ENCODE measurements at regions not wholly inside any gene's neighbourhood (a gene's known extent, or its start where the extent isn't known, plus 50 kb on each side); places are given as distances from the start of the nearest gene placed in this dataset.

- TF ChIP-seq SPI1 (IDR thresholded peaks at IDR 0.05; ENCODE audit: borderline replicate concordance, low read depth) (no peak), GABPA (IDR thresholded peaks at IDR 0.05; ENCODE audit: low read depth) (no peak), POLR2AphosphoS5 (IDR thresholded peaks at IDR 0.05; ENCODE audit: low read depth) (no peak), CTCF (IDR thresholded peaks at IDR 0.05; ENCODE audit: insufficient read depth, low read length) (no peak), REST (IDR thresholded peaks at IDR 0.05; ENCODE audit: insufficient replicate concordance, low read depth) (no peak)
- no peaks in the 10 kb centered on the region for H3K27me3 ChIP-seq (ENCODE audit: insufficient read depth, poor library complexity, severe bottlenecking)
- no peak overlapping the region for H3K4me3 ChIP-seq (replicated peaks; ENCODE audit: insufficient read depth, low read length)
- DNase-seq (ENCODE audit: low read depth in 1 of 2, low spot score in 1 of 2) = no peak
- H3K27ac ChIP-seq (replicated peaks) = no peak overlapping the region
Observed at GRCh38 chr9:14488421-14489190, 174.7 kb upstream of the NFIB start.

- TF ChIP-seq REST (IDR thresholded peaks at IDR 0.05; ENCODE audit: insufficient replicate concordance, low read depth) (no peak), POLR2AphosphoS5 (IDR thresholded peaks at IDR 0.05; ENCODE audit: low read depth) (no peak), CTCF (IDR thresholded peaks at IDR 0.05; ENCODE audit: insufficient read depth, low read length) (no peak), SPI1 (IDR thresholded peaks at IDR 0.05; ENCODE audit: borderline replicate concordance, low read depth) (no peak), GABPA (IDR thresholded peaks at IDR 0.05; ENCODE audit: low read depth) (no peak)
- H3K27ac ChIP-seq (replicated peaks) = no peak overlapping the region
- no peak for DNase-seq (ENCODE audit: low read depth in 1 of 2, low spot score in 1 of 2)
- no peaks in the 10 kb centered on the region for H3K27me3 ChIP-seq (ENCODE audit: insufficient read depth, poor library complexity, severe bottlenecking)
- no peak overlapping the region for H3K4me3 ChIP-seq (replicated peaks; ENCODE audit: insufficient read depth, low read length)
Observed at GRCh38 chr9:14487547-14488185, 173.7 kb upstream of the NFIB start.

- TF ChIP-seq GABPA (IDR thresholded peaks at IDR 0.05; ENCODE audit: low read depth) = no peak
- no peak for TF ChIP-seq REST (IDR thresholded peaks at IDR 0.05; ENCODE audit: insufficient replicate concordance, low read depth)
- TF ChIP-seq CTCF (IDR thresholded peaks at IDR 0.05; ENCODE audit: insufficient read depth, low read length) = no peak
- TF ChIP-seq SPI1 (IDR thresholded peaks at IDR 0.05; ENCODE audit: borderline replicate concordance, low read depth) = no peak
- no peak for TF ChIP-seq POLR2AphosphoS5 (IDR thresholded peaks at IDR 0.05; ENCODE audit: low read depth)
- H3K27me3 ChIP-seq (ENCODE audit: insufficient read depth, poor library complexity, severe bottlenecking) = no peaks in the 10 kb centered on the region
- DNase-seq (ENCODE audit: low read depth in 1 of 2, low spot score in 1 of 2) = no peak
- no peak overlapping the region for H3K4me3 ChIP-seq (replicated peaks; ENCODE audit: insufficient read depth, low read length)
- H3K27ac ChIP-seq (replicated peaks) = no peak overlapping the region
Observed at GRCh38 chr9:14485366-14485765, 171.4 kb upstream of the NFIB start.

Measured in HL-60 (cell line).